IMR-90 (cell line): ENCODE measurements at regions not wholly inside any gene's neighbourhood (a gene's known extent, or its start where the extent isn't known, plus 50 kb on each side); places are given as distances from the start of the nearest gene placed in this dataset.

Experiments used
- ATAC-seq: fragments of 200-7000 bp; cut with Tn5 transposase; 2 replicates; pipeline ENCODE4 v1.9.1; 2020; ENCODE audit warnings: low read depth, mild to moderate bottlenecking, moderate library complexity
- BruUV-seq: library from RNA; stranded (reverse); fragments of 400-500 nt; replicated peaks from 2 replicates; lab custom pipeline; 2021; lab: Mats Ljungman, UMichigan
- CTCF ChIA-PET: fragments of 300-600 bp; formaldehyde crosslinking; extraction: SDS; loops from one replicate; lab custom pipeline; 2021; ENCODE audit warnings: antibody characterized with exemption; lab: Yijun Ruan, JAX
- POLR2A ChIA-PET: fragments of 300-600 bp; sonication (Branson Sonifier 250); formaldehyde crosslinking; loops from one replicate; lab custom pipeline; 2022; ENCODE audit warnings: antibody characterized with exemption; ENCODE audit not compliant: unreplicated experiment; lab: Charles Lee
- DNase-seq: peaks from one replicate; pipeline ENCODE4 v3.0.0; 2013
- H2AFZ ChIP-seq: replicated peaks from 2 replicates; pipeline ENCODE3; 2013; ENCODE audit warnings: low read length, mild to moderate bottlenecking; ENCODE audit not compliant: poor library complexity
- H2AK5ac ChIP-seq: 2 replicates; pipeline ENCODE4 v1.6.1; 2013; ENCODE audit warnings: low read depth, low read length, inconsistent platforms
- H2AK9ac ChIP-seq: replicated peaks from 2 replicates; pipeline ENCODE3; 2013; ENCODE audit warnings: mild to moderate bottlenecking, low read depth, low read length, moderate library complexity; ENCODE audit not compliant: poor library complexity
- H2BK120ac ChIP-seq: 2 replicates; pipeline ENCODE4 v1.6.1; 2013; ENCODE audit warnings: low read depth, low read length, inconsistent platforms
- H2BK15ac ChIP-seq: 3 replicates; pipeline ENCODE4 v1.6.1; 2013; ENCODE audit warnings: low read depth, low read length, inconsistent platforms
- H2BK20ac ChIP-seq: 2 replicates; pipeline ENCODE4 v1.6.1; 2013; ENCODE audit warnings: low read depth, mild to moderate bottlenecking, inconsistent platforms, low read length, moderate library complexity
- H2BK5ac ChIP-seq: 2 replicates; pipeline ENCODE4 v1.6.1; 2013; ENCODE audit warnings: mild to moderate bottlenecking, low read depth, low read length, inconsistent platforms; ENCODE audit not compliant: poor library complexity, severe bottlenecking
- H3K14ac ChIP-seq: replicated peaks from 2 replicates; pipeline ENCODE4 v1.6.1; 2013; ENCODE audit warnings: low read depth, low read length, inconsistent platforms
- H3K18ac ChIP-seq: 2 replicates; pipeline ENCODE4 v1.6.1; 2013; ENCODE audit warnings: low read depth, low read length, control low read depth
- H3K23ac ChIP-seq: 2 replicates; pipeline ENCODE4 v1.6.1; 2013; ENCODE audit warnings: low read depth, low read length, inconsistent platforms
- H3K27ac ChIP-seq: 2 replicates; pipeline ENCODE4 v1.5.1; 2013; ENCODE audit warnings: mild to moderate bottlenecking, control low read depth, low read length; ENCODE audit not compliant: insufficient read depth
- H3K27me3 ChIP-seq: 2 replicates; pipeline ENCODE4 v1.6.1; 2013; ENCODE audit warnings: low read length; ENCODE audit not compliant: control insufficient read depth, insufficient read depth
- H3K36me3 ChIP-seq: 2 replicates; pipeline ENCODE4 v1.6.1; 2013; ENCODE audit warnings: low read length, mixed read lengths; ENCODE audit not compliant: control insufficient read depth, insufficient read depth
- H3K4ac ChIP-seq: 2 replicates; pipeline ENCODE4 v1.6.1; 2013; ENCODE audit warnings: low read depth, low read length, inconsistent platforms
- H3K4me1 ChIP-seq: 2 replicates; pipeline ENCODE4 v1.6.1; 2013; ENCODE audit warnings: low read length, mixed read lengths; ENCODE audit not compliant: control insufficient read depth, insufficient read depth
- H3K4me2 ChIP-seq: 2 replicates; pipeline ENCODE4 v1.6.1; 2013; ENCODE audit warnings: low read depth, mild to moderate bottlenecking, control low read depth, low read length, moderate library complexity
- H3K4me3 ChIP-seq: 2 replicates; pipeline ENCODE4 v1.5.1; 2013; ENCODE audit warnings: low read depth, mild to moderate bottlenecking, control low read depth, low read length, moderate library complexity; ENCODE audit not compliant: insufficient read depth
- H3K56ac ChIP-seq: 2 replicates; pipeline ENCODE4 v1.6.1; 2013; ENCODE audit warnings: low read length, inconsistent platforms; ENCODE audit not compliant: insufficient read depth; ENCODE audit errors: extremely low read depth
- H3K79me1 ChIP-seq, 2 experiments: 2 replicates each; pipeline ENCODE4 v1.6.1; 2013; ENCODE audit warnings: low read length in 2 of 2, inconsistent platforms in 1 of 2, low read depth in 1 of 2
- H3K9ac ChIP-seq: 2 replicates; pipeline ENCODE4 v1.6.1; 2013; ENCODE audit warnings: low read depth, low read length, control low read depth
- H3K9me1 ChIP-seq: 2 replicates; pipeline ENCODE4 v1.6.1; 2013; ENCODE audit warnings: low read length, inconsistent platforms; ENCODE audit not compliant: insufficient read depth
- H3K9me3 ChIP-seq: 2 replicates; pipeline ENCODE4 v1.6.1; 2013; ENCODE audit warnings: low read length; ENCODE audit not compliant: control insufficient read depth, insufficient read depth
- H4K20me1 ChIP-seq: 2 replicates; pipeline ENCODE4 v1.6.1; 2013; ENCODE audit warnings: low read length, inconsistent platforms; ENCODE audit not compliant: insufficient read depth
- H4K5ac ChIP-seq: 2 replicates; pipeline ENCODE4 v1.6.1; 2013; ENCODE audit warnings: mild to moderate bottlenecking, low read depth, low read length, control low read depth
- H4K8ac ChIP-seq, 2 experiments: 2 replicates each; pipeline ENCODE4 v1.6.1; 2013; ENCODE audit warnings: low read depth in 2 of 2, low read length in 2 of 2, control low read depth in 1 of 2, inconsistent platforms in 1 of 2
- H4K91ac ChIP-seq: 2 replicates; pipeline ENCODE4 v1.6.1; 2013; ENCODE audit warnings: low read depth, low read length, inconsistent platforms; ENCODE audit not compliant: insufficient read depth
- BHLHE40 ChIP-seq: fragments of 150-350 bp; IDR thresholded peaks from 2 replicates; pipeline ENCODE4 v1.6.1; 2016; ENCODE audit warnings: mild to moderate bottlenecking, low read depth, low read length
- MAFK ChIP-seq: IDR thresholded peaks from 2 replicates; pipeline ENCODE4 v1.6.1; 2012; ENCODE audit warnings: low read depth, low read length, improper control_type of control experiment
- MXI1 ChIP-seq: IDR thresholded peaks from 2 replicates; pipeline ENCODE4 v1.6.1; 2012; ENCODE audit warnings: low read depth, mild to moderate bottlenecking, low read length, moderate library complexity, borderline replicate concordance
- RAD21 ChIP-seq: IDR thresholded peaks from 2 replicates; pipeline ENCODE4 v1.6.1; 2012; ENCODE audit warnings: low read length, improper control_type of control experiment
- WGBS, 2 experiments: methylation state at CpG; one replicate each; pipeline versions ENCODE4 v1.1.5 to v1.1.7; 2013; ENCODE audit warnings: missing lambda C conversion rate in 2 of 2; ENCODE audit not compliant: insufficient read length in 1 of 2; ENCODE audit errors: extremely low coverage in 2 of 2; 5-methylcytosine and 5-hydroxymethylcytosine counted together
- dilution Hi-C: fragments of 300-500 bp; cut with HindIII; formaldehyde crosslinking; loops from one replicate; pipeline ENCODE4 v1.14.3; 2018; ENCODE audit warnings: low sequenced_read_pairs; ENCODE audit not compliant: unreplicated experiment
- in situ Hi-C: fragments of 300-500 bp; cut with MboI; formaldehyde crosslinking; loops from 3 replicates; pipeline ENCODE4 v1.14.3; 2019; ENCODE audit warnings: low sequenced_read_pairs, inconsistent platforms, mixed read lengths
- intact Hi-C: fragments of 100-400 bp; cut with micrococcal nuclease; formaldehyde crosslinking; loops from 2 replicates; pipeline ENCODE4 v1.10.0; 2022
- TF ChIP-seq, protein P1 (sequence below): fragments of 150-350 bp; IDR thresholded peaks from 2 replicates; pipeline ENCODE4 v1.6.1; 2017; ENCODE audit warnings: mild to moderate bottlenecking, antibody characterized with exemption, low read length, low read depth
- TF ChIP-seq, protein P2 (sequence below): conservative IDR thresholded peaks from 2 replicates; pipeline ENCODE4 v1.5.1; 2012; ENCODE audit warnings: mild to moderate bottlenecking, low read depth, low read length, improper control_type of control experiment

DNA sequence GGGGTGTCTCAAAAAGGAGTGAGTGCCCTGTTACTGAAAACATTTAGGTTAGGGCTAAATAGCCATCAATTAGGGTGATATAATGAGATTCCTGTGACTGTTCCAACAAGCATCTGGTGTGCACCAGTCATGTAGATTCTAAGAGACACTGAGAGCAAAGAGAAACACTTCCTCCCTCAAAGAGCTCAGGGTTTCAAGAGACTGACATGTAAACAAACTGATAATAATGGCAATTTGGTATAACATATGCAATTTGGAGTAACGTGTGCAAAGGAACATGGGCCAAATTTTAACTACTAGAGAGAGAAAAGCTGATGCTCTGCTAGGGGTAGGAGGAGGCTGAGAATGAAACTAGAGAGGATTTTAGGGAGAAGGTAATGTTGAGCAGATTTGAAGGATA lies 237.1 kb downstream of the BMP4 start:
- Histone ChIP-seq H2BK15ac (no peak overlapping the region), H2BK20ac (no peak overlapping the region), H3K18ac (no peak overlapping the region), H2AK5ac (no peak overlapping the region), H2AFZ (no peak overlapping the region), H3K4ac (no peak overlapping the region), H4K5ac (no peak overlapping the region), H4K8ac (no peak overlapping the region), H2AK9ac (no peak overlapping the region), H3K4me1 (no peaks in the 10 kb centered on the region; the same call in 1 of the 2 replicates), H3K79me1 (no peaks in the 10 kb centered on the region), H2BK5ac (no peak overlapping the region), H3K27me3 (peaks cover 2% of the 10 kb centered on the region), H3K9ac (no peak overlapping the region), H3K27ac (no peak overlapping the region), H4K91ac (no peak overlapping the region), H3K4me3 (no peak overlapping the region), H3K56ac (no peak overlapping the region), H3K36me3 (no peaks in the 10 kb centered on the region), H3K4me2 (no peak overlapping the region), H3K9me1 (no peaks in the 10 kb centered on the region), H4K20me1 (no peaks in the 10 kb centered on the region), H3K14ac (no peak overlapping the region), H3K9me3 (0 out of 2 replicates have a peak, but pooled peaks cover 2% of the 10 kb centered on the region), H2BK120ac (no peak overlapping the region), H3K23ac (no peak overlapping the region)
- WGBS, 2 experiments: 9% methylated on average over 1 of the region's 1 CpG; no CpG with 5 or more reads in 1 of the 2 experiments
- TF ChIP-seq MAFK (no peak), BHLHE40 (no peak), RAD21 (no peak), MXI1 (no peak)
- TF ChIP-seq, protein P1, sequence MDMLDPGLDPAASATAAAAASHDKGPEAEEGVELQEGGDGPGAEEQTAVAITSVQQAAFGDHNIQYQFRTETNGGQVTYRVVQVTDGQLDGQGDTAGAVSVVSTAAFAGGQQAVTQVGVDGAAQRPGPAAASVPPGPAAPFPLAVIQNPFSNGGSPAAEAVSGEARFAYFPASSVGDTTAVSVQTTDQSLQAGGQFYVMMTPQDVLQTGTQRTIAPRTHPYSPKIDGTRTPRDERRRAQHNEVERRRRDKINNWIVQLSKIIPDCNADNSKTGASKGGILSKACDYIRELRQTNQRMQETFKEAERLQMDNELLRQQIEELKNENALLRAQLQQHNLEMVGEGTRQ: no peak
- TF ChIP-seq, protein P2, sequence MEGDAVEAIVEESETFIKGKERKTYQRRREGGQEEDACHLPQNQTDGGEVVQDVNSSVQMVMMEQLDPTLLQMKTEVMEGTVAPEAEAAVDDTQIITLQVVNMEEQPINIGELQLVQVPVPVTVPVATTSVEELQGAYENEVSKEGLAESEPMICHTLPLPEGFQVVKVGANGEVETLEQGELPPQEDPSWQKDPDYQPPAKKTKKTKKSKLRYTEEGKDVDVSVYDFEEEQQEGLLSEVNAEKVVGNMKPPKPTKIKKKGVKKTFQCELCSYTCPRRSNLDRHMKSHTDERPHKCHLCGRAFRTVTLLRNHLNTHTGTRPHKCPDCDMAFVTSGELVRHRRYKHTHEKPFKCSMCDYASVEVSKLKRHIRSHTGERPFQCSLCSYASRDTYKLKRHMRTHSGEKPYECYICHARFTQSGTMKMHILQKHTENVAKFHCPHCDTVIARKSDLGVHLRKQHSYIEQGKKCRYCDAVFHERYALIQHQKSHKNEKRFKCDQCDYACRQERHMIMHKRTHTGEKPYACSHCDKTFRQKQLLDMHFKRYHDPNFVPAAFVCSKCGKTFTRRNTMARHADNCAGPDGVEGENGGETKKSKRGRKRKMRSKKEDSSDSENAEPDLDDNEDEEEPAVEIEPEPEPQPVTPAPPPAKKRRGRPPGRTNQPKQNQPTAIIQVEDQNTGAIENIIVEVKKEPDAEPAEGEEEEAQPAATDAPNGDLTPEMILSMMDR: no peak
- dilution Hi-C loops (no loop called here), in situ Hi-C loops (no loop called here), intact Hi-C loops (no loop called here)
- no TSS peak for BruUV-seq
- DNase-seq (no peak), ATAC-seq (no peak)
- POLR2A ChIA-PET: no interaction called here
- CTCF ChIA-PET: interaction anchor here (0.7 kb wide), 1 partner anchor 293 kb away, joined by 4 read pairs; no protein-coding TSS in a partner anchor
